NCI-H187 (cell line): ENCODE measurements at regions not wholly inside any gene's neighbourhood (a gene's known extent, or its start where the extent isn't known, plus 50 kb on each side); places are given as distances from the start of the nearest gene placed in this dataset.
"Not testable (repeated sequence)": the region's sequence is repeated elsewhere in the genome, so short reads cannot be mapped to it uniquely, and the experiment has no call there.

Experiments used
- DNase-seq, 2 experiments: peaks; one replicate each; lab custom pipeline; 2025; lab: John Stamatoyannopoulos, UW

- no peak for DNase-seq
Measured at GRCh38 chr6:85283436-85283835, 166.4 kb upstream of the NT5E start.

- no peak for DNase-seq
Measured at GRCh38 chr6:85278466-85279035, 171.3 kb upstream of the NT5E start.

- not testable (repeated sequence) for DNase-seq
Measured at GRCh38 chr6:85276026-85276425, 173.9 kb upstream of the NT5E start.

GRCh38 chr6:85275338-85275985, 174.4 kb upstream of the NT5E start:
- DNase-seq, result no peak

GRCh38 chr6:85273870-85274269, 176.0 kb upstream of the NT5E start:
- no peak for DNase-seq

GRCh38 chr6:85273046-85273445, 176.8 kb upstream of the NT5E start:
- no peak for DNase-seq

GRCh38 chr6:85272592-85272991, 177.3 kb upstream of the NT5E start:
- no peak for DNase-seq

- no peak for DNase-seq
Measured at GRCh38 chr6:85262621-85263020, 187.3 kb upstream of the NT5E start.

- DNase-seq, result no peak
Measured at GRCh38 chr6:85261271-85261670, 188.6 kb upstream of the NT5E start.

GRCh38 chr6:85255661-85256060, 194.2 kb upstream of the NT5E start:
- DNase-seq, result no peak

- DNase-seq, result no peak
Measured at GRCh38 chr6:85252552-85252951, 197.3 kb upstream of the NT5E start.

- DNase-seq, result no peak
Measured at GRCh38 chr6:85252085-85252484, 197.8 kb upstream of the NT5E start.

GRCh38 chr6:85251300-85251699, 198.6 kb upstream of the NT5E start:
- DNase-seq, result no peak

- no peak for DNase-seq
Measured at GRCh38 chr6:85250586-85251220, 199.2 kb upstream of the NT5E start.

GRCh38 chr6:85245004-85245403, 204.9 kb upstream of the NT5E start:
- no peak for DNase-seq

- DNase-seq, result no peak
Measured at GRCh38 chr6:85241498-85242052, 208.3 kb upstream of the NT5E start.

GRCh38 chr6:85240787-85241385, 209.0 kb upstream of the NT5E start:
- DNase-seq, result no peak

- DNase-seq, result no peak
Measured at GRCh38 chr6:85237478-85237877, 212.4 kb upstream of the NT5E start.

- DNase-seq, result no peak
Measured at GRCh38 chr6:85236636-85237035, 213.2 kb upstream of the NT5E start.

- not testable (repeated sequence) for DNase-seq
Measured at GRCh38 chr6:85227345-85227744, 222.5 kb upstream of the NT5E start.

GRCh38 chr6:85212794-85213193, 237.1 kb upstream of the NT5E start:
- DNase-seq, result not testable (repeated sequence)

GRCh38 chr6:85195243-85195642, 254.6 kb upstream of the NT5E start:
- DNase-seq, result no peak

GRCh38 chr6:85193339-85193738, 256.5 kb upstream of the NT5E start:
- DNase-seq, result no peak
